ENCODE measurements at regions not wholly inside any gene's neighbourhood (a gene's known extent, or its start where the extent isn't known, plus 50 kb on each side); places are given as distances from the start of the nearest gene placed in this dataset.

DNA sequence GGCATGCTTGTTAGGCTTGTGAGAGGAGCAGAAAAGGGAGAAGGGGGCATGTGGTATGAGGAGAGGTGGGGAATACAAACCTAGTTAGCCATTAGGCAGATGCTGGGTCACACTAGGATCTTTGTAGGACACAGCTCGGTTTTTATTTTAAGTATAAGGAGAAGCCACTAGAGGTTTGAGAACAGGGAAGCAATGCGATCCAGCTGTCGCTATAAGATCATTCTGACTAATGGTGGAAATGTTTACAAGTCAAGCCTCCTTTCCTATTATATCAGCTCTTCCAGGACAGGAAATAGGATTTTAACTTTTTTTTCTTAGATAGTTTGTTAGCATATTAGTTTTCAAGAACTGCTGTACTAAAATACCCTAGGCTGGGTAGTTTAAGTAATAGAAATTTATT lies 609.9 kb downstream of the INSC start:
- H3K27ac ChIP-seq (ENCODE audit: low read depth, low read length), result no peak overlapping the region
- H3K4me1 ChIP-seq (ENCODE audit: control insufficient read depth, insufficient read depth, low read length), result no peaks in the 10 kb centered on the region
- TF ChIP-seq, protein P1, sequence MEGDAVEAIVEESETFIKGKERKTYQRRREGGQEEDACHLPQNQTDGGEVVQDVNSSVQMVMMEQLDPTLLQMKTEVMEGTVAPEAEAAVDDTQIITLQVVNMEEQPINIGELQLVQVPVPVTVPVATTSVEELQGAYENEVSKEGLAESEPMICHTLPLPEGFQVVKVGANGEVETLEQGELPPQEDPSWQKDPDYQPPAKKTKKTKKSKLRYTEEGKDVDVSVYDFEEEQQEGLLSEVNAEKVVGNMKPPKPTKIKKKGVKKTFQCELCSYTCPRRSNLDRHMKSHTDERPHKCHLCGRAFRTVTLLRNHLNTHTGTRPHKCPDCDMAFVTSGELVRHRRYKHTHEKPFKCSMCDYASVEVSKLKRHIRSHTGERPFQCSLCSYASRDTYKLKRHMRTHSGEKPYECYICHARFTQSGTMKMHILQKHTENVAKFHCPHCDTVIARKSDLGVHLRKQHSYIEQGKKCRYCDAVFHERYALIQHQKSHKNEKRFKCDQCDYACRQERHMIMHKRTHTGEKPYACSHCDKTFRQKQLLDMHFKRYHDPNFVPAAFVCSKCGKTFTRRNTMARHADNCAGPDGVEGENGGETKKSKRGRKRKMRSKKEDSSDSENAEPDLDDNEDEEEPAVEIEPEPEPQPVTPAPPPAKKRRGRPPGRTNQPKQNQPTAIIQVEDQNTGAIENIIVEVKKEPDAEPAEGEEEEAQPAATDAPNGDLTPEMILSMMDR (conservative IDR thresholded peaks at IDR 0.05), result no peak
- H3K36me3 ChIP-seq (ENCODE audit: control insufficient read depth, insufficient read depth, low read length), result no peaks in the 10 kb centered on the region
- no peaks in the 10 kb centered on the region for H3K36me3 Mint-ChIP-seq (ENCODE audit: low read depth)
- H3K4me3 ChIP-seq (ENCODE audit: low read length), result no peak overlapping the region
- DNase-seq, result no peak
- H3K9me3 ChIP-seq (ENCODE audit: control insufficient read depth, low read length), result peaks cover 17% of the 10 kb centered on the region
- H3K4me3 Mint-ChIP-seq, result no peak overlapping the region
- H3K9ac ChIP-seq (ENCODE audit: extremely low read depth, low read length, poor library complexity, severe bottlenecking), result no peak overlapping the region
- H3K27me3 Mint-ChIP-seq (ENCODE audit: insufficient read depth), result peaks cover 2% of the 10 kb centered on the region
- no peaks in the 10 kb centered on the region for H3K27me3 ChIP-seq (ENCODE audit: control insufficient read depth, insufficient read depth, low read length, poor library complexity, severe bottlenecking)
- 96 to 100% methylated on average over 2 to 3 of the region's 3 CpGs for WGBS, 2 experiments (ENCODE audit: insufficient coverage in 1 of 2, insufficient read length in 1 of 2)
- H3K9me3 Mint-ChIP-seq, result peaks cover 13% of the 10 kb centered on the region
- H3K4me1 Mint-ChIP-seq, result no peaks in the 10 kb centered on the region
- H3K27ac Mint-ChIP-seq, result no peak overlapping the region

DNA sequence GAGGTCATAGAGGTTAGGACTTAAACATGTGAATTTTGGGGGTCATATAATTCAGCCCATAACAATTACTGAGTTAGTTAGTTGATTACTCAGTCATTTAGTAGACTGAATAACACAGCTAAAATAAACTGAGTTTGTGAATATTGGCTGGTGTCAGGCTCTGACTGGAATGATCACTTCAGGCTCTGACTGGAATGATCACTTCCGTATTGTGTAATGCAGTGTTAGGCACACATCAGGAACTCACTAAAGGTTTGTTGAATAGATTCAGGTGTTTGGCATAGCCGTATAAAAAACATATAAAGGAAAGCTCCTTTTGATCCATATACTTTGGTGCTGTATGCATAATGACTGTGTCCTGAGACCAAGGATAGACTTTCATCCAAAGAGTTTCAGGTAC lies 610.5 kb downstream of the INSC start:
- Histone ChIP-seq H3K27me3 (ENCODE audit: control insufficient read depth, insufficient read depth, low read length, poor library complexity, severe bottlenecking) (no peaks in the 10 kb centered on the region), H3K27ac (ENCODE audit: low read depth, low read length) (no peak overlapping the region), H3K4me1 (ENCODE audit: control insufficient read depth, insufficient read depth, low read length) (peaks cover 2% of the 10 kb centered on the region), H3K9me3 (ENCODE audit: control insufficient read depth, low read length) (peaks cover 17% of the 10 kb centered on the region), H3K9ac (ENCODE audit: extremely low read depth, low read length, poor library complexity, severe bottlenecking) (no peak overlapping the region), H3K4me3 (ENCODE audit: low read length) (no peak overlapping the region), H3K36me3 (ENCODE audit: control insufficient read depth, insufficient read depth, low read length) (no peaks in the 10 kb centered on the region)
- DNase-seq, result no peak
- TF ChIP-seq, protein P1 (conservative IDR thresholded peaks at IDR 0.05), result no peak
- Mint-ChIP-seq H3K27me3 (ENCODE audit: insufficient read depth) (no peaks in the 10 kb centered on the region), H3K4me1 (peaks cover 1% of the 10 kb centered on the region), H3K9me3 (peaks cover 13% of the 10 kb centered on the region), H3K36me3 (ENCODE audit: low read depth) (no peaks in the 10 kb centered on the region), H3K4me3 (no peak overlapping the region), H3K27ac (no peak overlapping the region)
- 83 to 94% methylated on average over 1 to 2 of the region's 2 CpGs for WGBS, 2 experiments (ENCODE audit: insufficient coverage in 1 of 2, insufficient read length in 1 of 2)

- peaks cover 13% of the 10 kb centered on the region for H3K9me3 Mint-ChIP-seq
Observed at GRCh38 chr11:15726221-15726746, 611.6 kb downstream of the INSC start.

More at GRCh38 chr11:15726221-15726746, 611.6 kb downstream of the INSC start:
- no peaks in the 10 kb centered on the region for H3K36me3 ChIP-seq (ENCODE audit: control insufficient read depth, insufficient read depth, low read length)
- H3K4me1 ChIP-seq (ENCODE audit: control insufficient read depth, insufficient read depth, low read length), result peaks cover 7% of the 10 kb centered on the region
- 91 to 96% methylated on average over 3 of the region's 3 CpGs for WGBS, 2 experiments (ENCODE audit: insufficient coverage in 1 of 2, insufficient read length in 1 of 2)
- no peak for DNase-seq
- Mint-ChIP-seq H3K4me3 (no peak overlapping the region), H3K36me3 (ENCODE audit: low read depth) (no peaks in the 10 kb centered on the region), H3K27ac (no peak overlapping the region), H3K27me3 (ENCODE audit: insufficient read depth) (no peaks in the 10 kb centered on the region), H3K4me1 (peaks cover 5% of the 10 kb centered on the region)
- TF ChIP-seq, protein P1 (conservative IDR thresholded peaks at IDR 0.05), result no peak
- H3K9me3 ChIP-seq (ENCODE audit: control insufficient read depth, low read length), result peaks cover 17% of the 10 kb centered on the region
- H3K9ac ChIP-seq (ENCODE audit: extremely low read depth, low read length, poor library complexity, severe bottlenecking), result no peak overlapping the region
- H3K27me3 ChIP-seq (ENCODE audit: control insufficient read depth, insufficient read depth, low read length, poor library complexity, severe bottlenecking), result no peaks in the 10 kb centered on the region
- no peak overlapping the region for H3K27ac ChIP-seq (ENCODE audit: low read depth, low read length)
- H3K4me3 ChIP-seq (ENCODE audit: low read length), result no peak overlapping the region

Data from endodermal cell (in vitro differentiated cells).